Smooth muscle cell (in vitro differentiated cells): ENCODE measurements at regions not wholly inside any gene's neighbourhood (a gene's known extent, or its start where the extent isn't known, plus 50 kb on each side); places are given as distances from the start of the nearest gene placed in this dataset.

Experiments
- DNase-seq: peaks from one replicate; lab custom pipeline; 2025; ENCODE audit not compliant: unreplicated experiment; lab: John Stamatoyannopoulos, UW
- H2AFZ ChIP-seq: fragments of 200-600 bp; sonication (generic); 2 replicates; pipeline ENCODE4 v1.6.0; 2016; ENCODE audit warnings: antibody characterized with exemption, low read depth, mild to moderate bottlenecking
- H3F3A ChIP-seq: fragments of 200-600 bp; sonication (generic); 2 replicates; pipeline ENCODE4 v1.6.0; 2017; ENCODE audit warnings: antibody characterized with exemption, low read depth
- H3K27ac ChIP-seq: fragments of 200-600 bp; sonication (generic); 2 replicates; pipeline ENCODE4 v1.5.1; 2016; ENCODE audit warnings: low read depth, mild to moderate bottlenecking
- H3K27me3 ChIP-seq: fragments of 200-600 bp; sonication (generic); 2 replicates; pipeline ENCODE4 v1.6.1; 2016; ENCODE audit warnings: low read depth, mild to moderate bottlenecking
- H3K36me3 ChIP-seq: fragments of 200-600 bp; sonication (generic); 2 replicates; pipeline ENCODE4 v1.5.1; 2016; ENCODE audit warnings: low read depth
- H3K4me1 ChIP-seq: fragments of 200-600 bp; sonication (generic); 2 replicates; pipeline ENCODE4 v1.5.1; 2016; ENCODE audit warnings: low read depth
- H3K4me2 ChIP-seq: fragments of 200-600 bp; sonication (generic); 2 replicates; pipeline ENCODE4 v1.6.0; 2016; ENCODE audit warnings: mild to moderate bottlenecking
- H3K4me3 ChIP-seq: fragments of 200-600 bp; sonication (generic); 2 replicates; pipeline ENCODE4 v1.5.1; 2016; ENCODE audit warnings: mild to moderate bottlenecking
- H3K79me2 ChIP-seq: fragments of 200-600 bp; sonication (generic); 2 replicates; pipeline ENCODE4 v1.6.0; 2016; ENCODE audit warnings: low read depth, mild to moderate bottlenecking
- H3K9ac ChIP-seq: fragments of 200-600 bp; sonication (generic); 2 replicates; pipeline ENCODE4 v1.6.0; 2016; ENCODE audit warnings: low read depth
- H3K9me3 ChIP-seq: fragments of 200-600 bp; sonication (generic); replicated peaks from 2 replicates; pipeline ENCODE4 v1.5.1; 2016; ENCODE audit warnings: low read depth
- H4K20me1 ChIP-seq: fragments of 200-600 bp; sonication (generic); 2 replicates; pipeline ENCODE4 v1.6.0; 2016; ENCODE audit warnings: low read depth
- WGBS: methylation state at CpG from one replicate; pipeline ENCODE4 v1.1.7; 2016; ENCODE audit warnings: low lambda C conversion rate; 5-methylcytosine and 5-hydroxymethylcytosine counted together
- TF ChIP-seq, protein P1 (sequence below): fragments of 200-600 bp; sonication (generic); IDR thresholded peaks from 2 replicates; pipeline ENCODE4 v1.5.1; 2017; ENCODE audit warnings: borderline replicate concordance, mild to moderate bottlenecking, antibody characterized with exemption; ENCODE audit not compliant: insufficient read depth, poor library complexity, severe bottlenecking

DNA sequence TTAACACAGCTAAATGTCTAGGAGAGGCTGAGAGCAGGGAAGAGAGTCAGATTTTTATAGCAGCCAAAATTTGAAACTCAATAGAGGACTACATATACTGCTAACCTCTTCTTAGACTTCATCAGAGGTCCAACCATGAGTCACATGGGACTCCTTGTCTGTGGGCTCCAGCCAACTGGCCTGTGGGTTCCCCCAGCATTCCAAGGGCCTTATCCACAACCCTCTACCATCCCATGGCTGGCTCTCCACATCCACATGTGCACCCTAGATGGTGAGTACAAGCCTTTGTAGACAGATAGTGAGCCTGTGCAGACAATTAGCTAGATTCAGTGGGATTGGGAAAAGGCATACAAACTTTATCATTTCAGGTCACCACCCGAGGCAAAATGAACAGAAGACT, 901.9 kb upstream of the ZEB2 start:
- H3K36me3 ChIP-seq = peaks cover 3% of the 10 kb centered on the region
- H3K9me3 ChIP-seq = peaks cover 9% of the 10 kb centered on the region
- TF ChIP-seq, protein P1, sequence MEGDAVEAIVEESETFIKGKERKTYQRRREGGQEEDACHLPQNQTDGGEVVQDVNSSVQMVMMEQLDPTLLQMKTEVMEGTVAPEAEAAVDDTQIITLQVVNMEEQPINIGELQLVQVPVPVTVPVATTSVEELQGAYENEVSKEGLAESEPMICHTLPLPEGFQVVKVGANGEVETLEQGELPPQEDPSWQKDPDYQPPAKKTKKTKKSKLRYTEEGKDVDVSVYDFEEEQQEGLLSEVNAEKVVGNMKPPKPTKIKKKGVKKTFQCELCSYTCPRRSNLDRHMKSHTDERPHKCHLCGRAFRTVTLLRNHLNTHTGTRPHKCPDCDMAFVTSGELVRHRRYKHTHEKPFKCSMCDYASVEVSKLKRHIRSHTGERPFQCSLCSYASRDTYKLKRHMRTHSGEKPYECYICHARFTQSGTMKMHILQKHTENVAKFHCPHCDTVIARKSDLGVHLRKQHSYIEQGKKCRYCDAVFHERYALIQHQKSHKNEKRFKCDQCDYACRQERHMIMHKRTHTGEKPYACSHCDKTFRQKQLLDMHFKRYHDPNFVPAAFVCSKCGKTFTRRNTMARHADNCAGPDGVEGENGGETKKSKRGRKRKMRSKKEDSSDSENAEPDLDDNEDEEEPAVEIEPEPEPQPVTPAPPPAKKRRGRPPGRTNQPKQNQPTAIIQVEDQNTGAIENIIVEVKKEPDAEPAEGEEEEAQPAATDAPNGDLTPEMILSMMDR = no peak
- no peak overlapping the region for H3K4me2 ChIP-seq
- no peaks in the 10 kb centered on the region for H3K27me3 ChIP-seq
- H2AFZ ChIP-seq = no peak overlapping the region
- DNase-seq = no peak
- no peaks in the 10 kb centered on the region for H3K79me2 ChIP-seq
- H3K4me3 ChIP-seq = no peak overlapping the region
- WGBS = 77% methylated on average over 1 of the region's 1 CpG
- H4K20me1 ChIP-seq = no peaks in the 10 kb centered on the region
- no peaks in the 10 kb centered on the region for H3K4me1 ChIP-seq
- H3F3A ChIP-seq = no peaks in the 10 kb centered on the region
- no peak overlapping the region for H3K9ac ChIP-seq
- H3K27ac ChIP-seq = no peak overlapping the region

DNA sequence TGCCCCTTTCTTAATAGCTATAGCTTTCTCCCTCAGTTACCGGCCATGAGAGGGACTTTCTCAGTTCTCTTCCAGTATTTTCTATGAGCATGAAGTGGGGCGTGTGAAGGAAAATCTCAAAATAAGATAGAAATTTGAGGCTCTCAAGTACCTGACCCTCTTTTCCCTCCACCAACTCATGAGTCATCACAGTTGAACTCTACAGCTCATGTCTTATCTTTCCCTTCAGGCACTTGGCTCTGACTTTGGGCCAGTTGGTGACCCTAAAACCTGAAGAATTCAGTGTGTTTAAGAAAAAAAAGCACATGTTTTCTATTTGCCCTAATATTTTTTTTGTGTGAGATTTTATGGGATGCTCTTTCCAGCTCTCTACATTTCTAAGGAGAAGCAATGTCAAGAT, 896.7 kb upstream of the ZEB2 start:
- Histone ChIP-seq H4K20me1 (no peaks in the 10 kb centered on the region), H3K27me3 (no peaks in the 10 kb centered on the region), H3K36me3 (no peaks in the 10 kb centered on the region), H3K9me3 (no peaks in the 10 kb centered on the region), H2AFZ (no peak overlapping the region), H3K9ac (no peak overlapping the region), H3K4me2 (no peak overlapping the region), H3F3A (no peaks in the 10 kb centered on the region), H3K4me3 (no peak overlapping the region), H3K79me2 (no peaks in the 10 kb centered on the region), H3K27ac (no peak overlapping the region), H3K4me1 (no peaks in the 10 kb centered on the region)
- DNase-seq = no peak
- 98% methylated on average over 2 of the region's 2 CpGs for WGBS
- TF ChIP-seq, protein P1 = no peak

DNA sequence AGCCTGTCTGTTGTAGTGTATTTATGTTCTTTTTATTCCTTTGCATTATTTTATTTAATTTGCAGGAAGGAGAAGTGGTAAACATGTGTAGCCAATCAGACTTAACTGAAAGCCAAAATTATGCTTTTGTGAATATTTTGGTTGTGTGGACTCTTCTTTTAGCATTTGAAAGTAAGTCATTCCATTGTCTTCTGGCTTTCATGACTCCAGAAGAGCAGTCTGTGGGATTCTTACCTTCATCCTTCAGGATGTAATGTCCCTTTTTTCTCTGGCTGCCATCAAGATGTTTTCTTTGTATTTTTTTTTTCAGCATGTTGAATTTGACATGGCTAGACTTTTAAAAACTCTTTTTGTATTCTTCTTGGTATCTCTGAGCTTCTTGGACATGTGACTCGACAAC, 895.2 kb upstream of the ZEB2 start:
- Histone ChIP-seq H3K4me1 (no peaks in the 10 kb centered on the region), H3K4me3 (no peak overlapping the region), H3K27me3 (no peaks in the 10 kb centered on the region), H3K36me3 (no peaks in the 10 kb centered on the region), H3K9me3 (no peaks in the 10 kb centered on the region), H3K27ac (no peak overlapping the region), H3F3A (no peaks in the 10 kb centered on the region), H2AFZ (no peak overlapping the region), H3K9ac (no peak overlapping the region), H3K79me2 (no peaks in the 10 kb centered on the region), H4K20me1 (no peaks in the 10 kb centered on the region), H3K4me2 (no peak overlapping the region)
- 100% methylated on average over 1 of the region's 1 CpG for WGBS
- DNase-seq = no peak
- TF ChIP-seq, protein P1 = no peak

DNA sequence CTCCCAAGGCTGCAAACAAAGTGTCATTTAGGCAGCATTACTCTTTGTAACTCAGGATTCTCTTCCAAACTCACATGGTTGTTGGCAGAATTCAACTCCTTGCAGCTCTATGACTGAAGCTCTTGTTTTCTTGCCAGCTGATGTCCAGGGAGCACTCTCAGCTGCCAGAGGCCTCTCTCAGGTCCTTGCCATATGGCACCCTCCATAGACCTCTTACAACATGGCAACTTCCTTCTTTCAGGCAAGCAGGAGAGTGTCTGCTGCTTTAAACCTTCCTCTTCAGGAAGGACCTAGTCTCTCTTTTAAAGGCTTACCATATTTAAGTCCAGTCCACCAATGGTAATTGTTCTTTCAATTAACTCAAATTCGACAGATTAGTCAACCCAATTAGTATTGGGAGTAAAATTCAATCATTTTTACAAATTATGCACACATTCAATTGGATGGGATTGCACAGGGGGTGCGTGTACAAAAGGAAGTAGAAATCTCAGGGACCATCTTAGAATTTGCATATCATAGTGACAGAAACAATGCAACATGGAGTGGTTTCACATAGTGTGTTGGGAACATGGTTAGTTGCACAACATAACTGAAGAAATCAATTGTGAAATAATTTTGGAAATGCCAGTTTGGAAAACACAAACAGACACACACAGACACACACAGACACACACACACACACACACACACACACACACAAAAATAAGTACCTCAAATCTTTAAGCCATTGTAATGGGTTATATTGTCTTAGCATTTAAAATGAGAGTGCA, 893.5 kb upstream of the ZEB2 start:
- DNase-seq = no peak
- H3K4me1 ChIP-seq = no peaks in the 10 kb centered on the region
- H3K9me3 ChIP-seq = no peaks in the 10 kb centered on the region
- no peak overlapping the region for H3K9ac ChIP-seq
- no peak overlapping the region for H3K4me3 ChIP-seq
- no peak overlapping the region for H3K4me2 ChIP-seq
- H3K27ac ChIP-seq = no peak overlapping the region
- no peaks in the 10 kb centered on the region for H3K79me2 ChIP-seq
- TF ChIP-seq, protein P1 = no peak
- H4K20me1 ChIP-seq = no peaks in the 10 kb centered on the region
- WGBS = 94% methylated on average over 2 of the region's 2 CpGs
- H2AFZ ChIP-seq = no peak overlapping the region
- no peaks in the 10 kb centered on the region for H3K36me3 ChIP-seq
- H3K27me3 ChIP-seq = no peaks in the 10 kb centered on the region
- H3F3A ChIP-seq = no peaks in the 10 kb centered on the region
